ENCODE measurements at regions not wholly inside any gene's neighbourhood (a gene's known extent, or its start where the extent isn't known, plus 50 kb on each side); places are given as distances from the start of the nearest gene placed in this dataset.

DNA sequence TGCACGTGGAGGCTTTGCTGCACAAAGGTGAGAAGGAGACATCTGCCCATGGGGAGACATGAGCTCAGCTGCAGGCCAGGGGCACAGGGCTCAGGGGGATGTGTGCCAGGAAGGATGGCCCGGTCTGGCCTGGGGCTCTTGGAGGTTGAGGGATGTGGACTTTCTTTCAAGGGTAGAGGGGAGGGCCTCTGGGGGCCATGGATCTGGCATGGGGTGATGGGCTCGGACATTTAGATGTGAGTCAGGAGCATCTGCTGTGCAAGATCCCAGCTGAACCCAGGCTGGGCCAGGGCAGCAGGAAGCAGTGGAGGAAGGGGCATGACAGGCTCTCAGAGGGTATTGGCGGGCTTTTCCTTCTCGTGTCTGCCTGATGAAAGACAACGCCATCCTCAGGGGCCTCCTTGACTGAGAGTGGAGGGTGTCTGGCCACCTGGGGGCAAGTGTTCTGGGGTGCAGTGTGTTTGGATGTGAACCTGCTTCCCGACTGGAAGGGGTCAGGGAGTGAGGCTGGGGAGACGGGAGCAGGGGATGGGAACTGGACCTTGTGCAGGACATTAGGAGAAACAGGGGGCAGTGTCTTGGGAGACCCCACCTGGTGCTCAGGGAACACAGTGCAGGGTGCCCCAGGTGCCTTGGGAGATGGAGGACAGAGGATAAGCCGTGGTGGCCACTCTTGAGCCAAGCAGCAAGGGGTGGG, 156.1 kb downstream of the ERMARD start:
- no peak for DNase-seq (ENCODE audit: low read depth in 2 of 2)

DNA sequence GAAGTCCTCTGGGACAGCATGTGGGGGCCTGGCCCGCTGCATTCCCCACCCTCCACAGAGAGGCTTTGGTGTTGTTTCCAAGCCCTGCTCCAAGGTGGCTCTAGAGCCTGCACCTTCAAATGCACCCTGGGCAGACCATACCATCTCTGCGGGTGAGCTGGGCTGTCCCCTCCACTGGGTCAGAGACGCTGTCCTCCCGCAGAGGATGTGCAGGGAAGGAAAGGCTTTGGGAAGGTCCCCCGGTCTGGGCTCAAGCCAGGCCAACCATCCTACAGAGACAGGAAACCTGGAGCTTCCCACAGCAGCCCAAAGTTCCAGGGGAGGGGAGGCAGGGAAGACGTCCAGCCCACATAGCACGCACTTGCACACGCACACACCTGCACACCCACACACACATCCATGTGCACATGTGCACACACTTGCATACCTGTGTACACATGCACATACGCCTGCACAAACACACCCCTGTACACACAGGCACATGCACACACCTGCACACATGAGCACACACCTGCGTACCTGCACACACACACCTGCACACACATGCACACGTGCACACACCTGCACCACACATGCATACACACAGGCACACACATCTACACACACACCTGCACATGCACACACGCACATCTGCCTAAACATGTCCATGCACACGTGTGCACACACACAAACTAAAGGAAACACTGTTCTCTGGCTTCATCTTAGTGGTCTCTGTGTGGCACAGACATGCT, 155.4 kb downstream of the ERMARD start:
- DNase-seq (ENCODE audit: low read depth in 2 of 2): no peak

DNA sequence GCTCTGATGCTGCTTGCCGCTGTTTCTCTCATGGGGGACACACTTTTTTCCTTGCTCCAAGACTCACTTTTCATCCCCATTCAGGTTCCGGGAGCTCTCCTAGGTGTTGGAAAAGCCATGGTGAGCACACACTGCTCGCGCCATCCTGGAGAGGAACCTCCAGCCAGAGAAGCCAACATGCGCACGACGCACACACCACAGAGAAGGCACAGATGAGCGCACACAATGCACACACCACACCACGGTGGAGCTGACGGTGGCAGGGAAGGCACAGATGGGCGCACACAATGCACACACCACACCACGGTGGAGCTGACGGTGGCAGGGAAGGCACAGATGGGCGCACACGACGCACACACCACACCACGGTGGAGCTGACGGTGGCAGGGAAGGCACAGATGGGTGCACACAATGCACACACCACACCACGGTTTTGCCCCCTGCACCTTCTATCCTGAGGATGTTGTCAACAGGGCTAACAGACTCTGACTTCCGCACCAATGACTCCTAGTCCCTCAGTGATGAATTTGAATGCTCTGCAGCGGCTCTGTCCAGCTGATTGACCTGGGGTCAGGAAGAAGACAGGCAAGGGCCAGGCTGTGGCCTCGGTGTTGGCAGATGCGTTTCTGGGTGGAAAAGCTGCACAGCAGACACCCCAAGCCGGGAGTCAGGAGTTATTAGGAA, 154.7 kb downstream of the ERMARD start:
- DNase-seq (ENCODE audit: low read depth in 2 of 2): no peak

DNA sequence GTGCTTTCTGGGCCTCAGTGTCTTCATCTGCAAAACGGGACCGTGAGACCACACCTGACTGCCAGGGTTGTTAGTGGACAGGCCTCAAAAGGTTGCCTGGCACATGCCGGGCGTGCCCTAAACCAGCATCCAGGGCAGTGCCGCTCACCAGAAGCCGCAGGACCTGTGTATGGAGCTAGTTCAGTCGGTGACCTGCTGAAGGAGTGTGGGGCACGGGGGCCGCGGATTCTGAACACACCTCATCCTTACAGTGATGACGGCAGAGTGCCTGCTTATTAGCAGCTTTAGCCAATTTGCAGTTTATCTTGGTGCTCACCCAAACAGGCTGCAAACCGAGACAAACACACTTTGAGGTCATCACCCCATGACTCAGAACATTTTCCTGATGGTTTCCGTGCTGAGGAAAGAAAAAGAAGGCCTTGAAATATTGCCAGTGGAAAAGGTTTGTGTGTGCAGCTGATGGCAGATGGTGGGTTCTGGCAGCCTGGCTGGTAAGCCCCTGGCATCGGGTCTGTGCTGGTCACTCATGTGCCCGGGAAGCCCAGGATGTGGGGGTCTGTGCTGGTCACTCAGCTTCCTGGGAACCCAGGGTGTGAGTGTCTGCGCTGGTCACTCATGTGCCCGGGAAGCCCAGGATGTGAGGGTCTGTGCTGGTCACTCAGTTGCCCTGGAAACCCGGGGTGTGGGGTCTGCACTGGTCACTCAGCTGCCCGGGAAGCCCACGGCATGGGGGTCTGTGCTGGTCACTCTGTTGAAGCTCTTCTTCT, 153.8 kb downstream of the ERMARD start:
- no peak for DNase-seq (ENCODE audit: low read depth in 2 of 2)

DNA sequence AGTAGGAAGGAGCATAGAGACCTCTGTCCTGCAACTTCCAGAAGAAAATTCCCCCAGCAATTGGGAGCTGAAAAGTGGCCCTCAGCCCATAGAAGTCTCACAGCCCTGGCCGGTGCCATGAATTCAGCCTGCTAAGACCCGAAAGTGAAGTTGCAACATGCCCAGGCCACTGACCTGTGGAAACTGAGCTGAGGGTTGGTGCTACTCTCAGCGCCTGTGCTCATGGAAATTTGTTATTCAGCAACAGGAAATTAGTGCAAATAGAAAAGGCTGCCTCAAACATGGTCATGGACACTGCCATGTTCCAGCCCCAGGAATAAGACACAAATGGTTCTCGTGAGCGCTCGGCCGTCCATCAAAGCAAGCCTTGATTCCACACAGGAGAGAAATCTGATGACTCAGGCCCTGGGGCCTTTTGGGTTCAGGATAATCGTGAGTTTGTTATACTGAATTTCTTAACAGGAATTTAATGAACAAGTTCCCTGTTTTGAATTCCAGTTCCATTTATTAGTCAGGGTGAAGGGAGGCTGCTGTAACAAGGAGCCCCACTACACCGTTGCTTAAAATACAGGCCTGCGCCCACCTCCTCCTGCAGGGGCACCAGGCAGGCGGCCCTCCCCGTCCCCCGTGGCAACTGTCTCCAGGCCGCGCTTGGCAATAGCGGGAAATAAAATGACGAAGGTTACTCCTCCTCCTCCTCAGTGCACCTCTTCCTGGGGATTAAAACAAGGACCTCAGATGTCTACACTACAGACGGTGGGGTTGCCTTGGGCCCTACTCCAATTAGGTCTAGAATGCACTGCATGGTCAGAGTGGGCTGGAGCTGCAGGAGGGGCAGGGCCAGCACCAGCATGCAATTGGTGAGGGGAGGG, 152.9 kb downstream of the ERMARD start:
- DNase-seq (ENCODE audit: low read depth in 2 of 2): no peak

DNA sequence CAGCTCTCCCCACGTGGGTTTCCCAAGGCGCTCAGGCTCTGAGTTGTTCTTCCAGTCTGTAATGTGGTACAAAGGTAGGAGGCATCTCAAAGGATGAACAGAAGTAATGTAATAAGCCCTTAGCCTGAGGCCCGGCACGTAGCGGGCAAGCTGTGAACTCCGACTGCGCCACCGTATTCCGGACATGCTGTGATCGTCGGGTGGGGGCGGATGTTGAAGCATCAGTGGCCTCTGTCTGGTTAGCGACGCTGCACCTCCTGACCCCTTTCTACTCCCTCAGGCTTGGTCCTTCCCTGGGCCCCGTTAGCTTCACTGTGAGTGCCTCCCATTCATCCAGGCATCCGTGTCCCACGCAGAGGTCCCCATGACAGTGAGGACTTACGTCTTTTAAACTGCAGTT, 151.7 kb downstream of the ERMARD start:
- DNase-seq (ENCODE audit: low read depth in 2 of 2): no peak

DNA sequence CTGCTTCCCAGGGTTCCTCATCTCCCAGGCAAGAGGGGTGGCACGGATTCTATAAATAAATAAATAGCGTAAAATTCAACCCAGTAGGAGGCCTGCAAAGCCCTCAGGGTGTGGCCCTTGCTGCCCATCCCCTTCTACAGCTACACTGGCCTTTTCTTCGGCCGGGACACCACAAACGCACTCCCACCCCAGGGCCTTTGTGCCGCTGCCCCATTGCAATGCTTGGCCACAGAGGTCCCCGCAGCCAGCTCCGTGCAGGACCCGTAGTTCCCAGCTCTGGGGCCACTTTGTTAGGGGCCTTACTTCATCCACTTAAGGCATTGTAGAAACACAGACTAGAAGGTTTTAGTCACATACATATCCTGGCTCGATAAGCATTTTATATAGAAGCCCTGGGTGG, 151.2 kb downstream of the ERMARD start:
- DNase-seq (ENCODE audit: low read depth in 2 of 2): no peak

DNA sequence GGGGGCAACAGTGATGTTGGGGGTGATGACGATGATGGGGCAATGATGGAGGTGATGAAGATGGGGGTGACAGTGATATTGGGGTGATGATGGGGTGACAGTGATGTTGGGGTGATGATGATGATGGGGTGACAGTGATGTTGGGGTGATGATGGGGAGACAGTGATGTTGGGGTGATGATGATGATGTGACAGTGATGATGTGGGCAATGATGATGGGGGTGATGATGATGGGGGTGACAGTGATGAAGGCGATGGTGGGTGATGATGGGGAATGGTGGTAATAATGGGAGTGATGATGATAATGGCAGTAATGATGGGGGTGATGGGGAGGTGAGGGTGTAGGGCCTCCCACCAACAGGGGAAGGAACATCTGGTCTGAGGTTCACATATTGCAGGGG, 150.6 kb downstream of the ERMARD start:
- no peak for DNase-seq (ENCODE audit: low read depth in 2 of 2)

DNA sequence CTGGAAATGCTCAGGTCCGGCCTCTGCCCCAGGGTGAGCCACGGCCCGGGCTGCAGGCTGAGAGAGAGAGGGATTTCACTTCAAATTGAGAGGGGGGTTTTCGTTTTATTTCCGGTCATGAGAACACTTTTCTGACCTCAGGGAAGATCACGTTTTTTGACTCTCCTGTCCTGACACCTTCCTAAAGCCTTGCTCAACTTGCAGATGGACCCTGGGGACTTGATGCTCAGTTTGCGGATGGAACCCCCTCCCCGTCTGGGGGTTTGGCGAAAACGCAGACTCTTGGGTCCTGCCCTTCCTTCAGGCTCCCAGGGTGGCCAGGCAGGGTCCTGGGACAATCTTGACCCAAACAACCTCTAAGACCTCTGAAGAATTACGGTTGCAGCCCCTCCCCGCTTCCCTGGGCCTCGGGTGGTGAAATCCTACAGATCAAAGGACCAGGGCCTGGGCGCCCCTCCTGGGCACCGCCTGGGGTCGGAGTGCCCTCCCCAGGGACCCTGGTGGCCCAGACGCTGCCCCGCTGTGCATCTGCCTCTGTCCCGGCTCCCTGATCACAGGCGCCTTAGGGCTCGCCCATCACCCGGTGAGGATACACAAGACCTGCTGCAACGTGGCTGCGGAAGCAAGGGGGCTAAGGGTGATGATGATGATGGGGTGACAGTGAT, 148.2 kb downstream of the ERMARD start:
- DNase-seq (ENCODE audit: low read depth in 2 of 2): no peak

DNA sequence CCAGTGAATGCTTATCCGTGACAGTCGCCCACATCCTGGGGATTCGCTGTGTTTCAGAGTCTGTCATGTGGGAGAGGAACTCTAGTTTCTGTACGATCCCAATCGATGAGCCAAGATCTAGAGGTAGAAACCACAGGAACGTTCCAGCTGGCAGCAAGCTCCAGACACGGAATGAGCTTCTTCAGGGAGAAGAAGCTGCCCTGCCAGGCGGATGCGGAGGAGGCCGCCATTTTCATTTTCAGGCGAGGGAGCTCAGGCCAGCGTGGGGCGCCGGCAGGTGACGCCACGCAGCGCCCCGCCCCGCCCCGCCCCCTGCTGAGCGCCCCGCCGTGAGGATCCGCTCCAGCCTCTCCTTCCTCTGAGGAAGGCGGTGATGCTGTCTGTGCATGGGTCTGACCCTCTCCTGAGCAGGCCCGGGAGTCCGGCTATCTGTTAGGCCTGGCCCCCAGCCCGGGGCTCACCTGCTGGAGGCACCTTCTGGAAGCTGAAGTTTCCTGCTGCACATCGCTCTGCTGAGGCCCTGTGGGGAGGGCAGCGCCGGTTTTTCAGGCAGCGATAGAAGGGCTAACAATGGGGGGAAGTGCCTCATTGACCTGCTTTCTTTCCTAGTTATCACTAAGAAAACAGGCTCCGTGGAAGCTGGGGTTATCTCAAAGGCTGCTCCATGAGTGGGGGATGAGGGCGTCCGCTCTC, 147.5 kb downstream of the ERMARD start:
- DNase-seq (ENCODE audit: low read depth in 2 of 2): no peak

DNA sequence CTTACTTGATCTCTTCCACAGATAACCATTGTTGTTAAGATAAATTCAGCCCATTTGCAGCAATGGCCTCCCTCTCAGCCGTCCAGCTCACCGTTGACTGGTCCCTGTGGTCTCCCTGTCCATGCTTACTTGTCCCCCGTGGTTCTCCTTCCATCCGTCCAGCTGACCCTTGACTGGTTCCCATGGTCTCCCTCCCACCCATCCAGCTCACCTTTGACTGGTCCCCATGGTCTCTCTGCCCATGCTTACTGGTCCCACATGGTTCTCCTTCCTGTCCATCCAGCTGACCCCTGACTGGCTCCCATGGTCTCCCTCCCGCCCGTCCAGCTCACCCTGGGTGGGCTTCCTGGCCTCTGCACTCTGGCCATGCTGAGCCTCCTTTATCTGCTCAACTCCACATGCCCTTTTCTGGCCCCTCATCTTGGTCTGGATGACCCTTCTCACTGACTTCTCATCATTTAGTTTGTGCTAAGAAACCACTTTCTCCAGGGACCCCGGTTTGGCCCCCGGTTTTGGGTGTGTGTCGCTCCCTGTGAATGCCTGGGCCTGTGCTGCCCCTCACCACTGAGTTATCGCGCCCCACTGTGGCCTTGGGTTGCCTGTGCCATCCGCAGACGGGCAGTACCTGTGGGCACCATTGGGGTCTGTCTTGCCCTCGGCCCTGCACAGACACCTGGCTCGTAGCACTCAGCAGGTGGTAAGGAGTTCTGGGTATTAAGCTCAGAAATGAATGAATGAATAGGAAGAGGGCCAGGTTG, 146.4 kb downstream of the ERMARD start:
- no peak for DNase-seq (ENCODE audit: low read depth in 2 of 2)

DNA sequence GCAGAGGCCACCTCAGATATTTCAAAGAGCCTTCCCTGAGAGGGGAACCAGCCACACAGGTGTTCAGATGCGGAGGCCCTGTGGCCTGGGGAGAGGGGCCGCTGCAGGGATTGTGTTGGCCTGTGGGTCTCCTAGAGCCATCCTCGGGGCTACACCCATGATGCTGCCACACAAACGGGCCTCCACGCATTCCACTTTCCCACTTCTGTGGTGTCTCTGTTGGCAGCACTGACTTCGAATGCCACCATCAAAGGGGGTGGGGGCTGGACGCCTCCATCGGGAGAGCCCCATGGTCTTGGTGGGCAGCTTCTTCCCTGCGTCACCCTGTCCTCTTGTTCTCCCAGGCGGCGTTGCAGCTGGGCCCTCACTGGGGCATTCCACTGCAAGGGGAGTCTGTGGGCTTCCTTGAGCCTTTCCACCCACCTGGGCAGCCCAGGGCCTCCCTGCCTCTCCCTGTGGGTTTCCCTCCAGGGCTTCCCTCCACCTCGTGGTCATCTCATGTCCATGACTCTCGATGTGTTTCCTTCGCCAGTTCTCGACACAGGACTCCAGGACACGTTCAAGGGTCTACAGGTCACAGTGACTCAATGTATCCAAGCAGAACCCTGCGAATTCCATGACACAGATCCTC, 145.5 kb downstream of the ERMARD start:
- no peak for DNase-seq (ENCODE audit: low read depth in 2 of 2)

DNA sequence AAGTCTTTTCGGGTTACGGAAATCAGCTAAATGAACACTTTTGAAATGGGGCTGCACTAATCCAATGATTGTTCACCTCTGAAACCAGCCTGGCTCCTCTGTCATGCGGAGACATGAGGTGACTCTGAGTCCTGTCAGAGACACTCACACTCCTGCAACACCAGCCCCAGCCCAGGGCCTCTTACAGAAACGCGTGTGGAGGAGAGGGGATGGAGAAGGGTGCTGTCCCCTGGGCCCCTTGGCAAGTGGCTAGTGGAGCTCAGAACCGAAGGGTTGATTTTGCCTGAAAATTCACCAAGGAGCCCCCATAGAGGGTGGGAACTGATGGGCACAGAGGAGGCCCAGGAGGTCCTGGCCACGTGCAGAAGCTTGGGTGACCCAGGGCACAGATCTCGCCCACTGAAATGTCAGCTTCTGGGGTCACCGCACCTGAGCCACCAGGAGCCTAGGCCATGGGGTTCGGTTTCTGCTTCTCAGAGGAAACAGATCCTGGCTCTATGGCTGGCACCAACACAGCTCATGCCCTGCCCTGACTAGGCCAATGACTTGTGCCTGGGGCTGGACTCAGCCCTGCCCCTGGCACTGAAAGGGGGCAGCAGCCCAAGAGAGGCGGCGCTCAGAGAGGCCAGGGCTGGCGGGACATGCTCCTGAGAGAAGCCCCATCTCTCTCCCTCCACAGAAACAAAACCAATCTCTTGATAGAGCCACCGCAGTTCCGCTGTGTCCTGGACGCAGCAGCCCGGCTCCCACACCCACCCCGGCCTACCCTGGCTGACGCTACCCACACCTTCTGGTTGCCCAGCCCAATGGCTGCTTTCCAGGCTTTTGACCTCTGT, 144.7 kb downstream of the ERMARD start:
- no peak for DNase-seq (ENCODE audit: low read depth in 2 of 2)

DNA sequence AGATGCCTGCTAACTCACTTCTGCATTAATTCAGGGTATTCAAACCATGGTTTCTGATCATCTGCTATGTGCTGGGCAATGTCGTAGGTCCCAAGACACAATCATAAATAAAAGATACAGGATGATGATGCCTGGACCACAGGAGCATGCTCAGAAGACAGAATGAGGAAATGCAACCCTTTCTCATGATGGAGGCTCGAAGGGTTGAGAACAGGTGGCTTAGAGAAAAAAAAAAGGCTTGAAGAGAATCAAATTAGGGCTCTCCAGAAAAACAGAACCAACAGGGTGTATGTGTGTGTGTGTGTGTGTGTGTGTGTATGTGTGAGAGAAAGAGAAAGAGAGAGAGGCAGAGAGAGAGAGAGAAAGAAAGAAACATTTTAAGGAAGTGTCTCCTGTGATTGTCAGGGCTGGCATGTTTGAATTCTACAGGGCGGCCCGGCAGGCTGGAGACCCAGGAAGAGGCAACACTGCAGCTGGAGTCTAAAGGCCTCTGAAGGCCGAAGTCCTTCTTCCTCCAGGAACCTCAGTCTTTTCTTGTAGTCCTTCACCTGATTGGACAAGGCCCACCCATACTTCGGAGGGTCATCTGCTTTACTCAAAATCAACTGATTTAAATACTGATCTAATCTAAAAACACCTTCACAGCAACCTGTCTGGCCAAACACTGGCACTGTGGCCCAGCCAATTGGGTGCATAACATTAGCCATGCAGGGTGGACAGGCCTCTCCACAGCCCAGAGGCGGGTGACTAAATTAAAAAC, 143.8 kb downstream of the ERMARD start:
- no peak for DNase-seq (ENCODE audit: low read depth in 2 of 2)

DNA sequence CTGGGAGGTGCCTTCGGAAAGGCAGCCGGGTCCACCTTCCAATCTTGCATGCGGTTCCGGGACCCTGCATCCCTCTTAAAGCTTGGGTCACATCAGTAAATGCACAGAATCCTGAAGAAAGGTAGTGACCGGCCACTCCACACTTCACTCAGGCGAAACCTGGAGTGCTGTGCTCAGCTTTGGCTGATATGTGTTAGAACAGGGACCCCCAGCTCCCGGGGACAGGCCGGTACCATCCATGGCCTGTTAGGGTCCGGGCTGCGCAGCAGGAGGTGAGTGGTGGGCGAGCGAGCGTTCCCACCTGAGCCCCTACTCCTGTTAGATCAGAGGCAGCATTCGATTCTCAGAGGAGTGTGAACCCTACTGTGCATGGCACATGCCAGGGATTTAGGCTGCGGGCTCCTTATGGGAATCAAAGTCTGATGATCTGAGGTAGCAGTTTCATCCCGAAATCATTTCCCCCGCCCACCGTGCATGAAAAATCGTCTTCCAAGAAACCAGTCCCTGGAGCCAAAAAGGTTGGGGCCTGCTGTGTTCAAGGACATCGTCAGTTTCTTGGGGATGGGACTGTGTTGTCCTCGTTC, 143.0 kb downstream of the ERMARD start:
- no peak for DNase-seq (ENCODE audit: low read depth in 2 of 2)

DNA sequence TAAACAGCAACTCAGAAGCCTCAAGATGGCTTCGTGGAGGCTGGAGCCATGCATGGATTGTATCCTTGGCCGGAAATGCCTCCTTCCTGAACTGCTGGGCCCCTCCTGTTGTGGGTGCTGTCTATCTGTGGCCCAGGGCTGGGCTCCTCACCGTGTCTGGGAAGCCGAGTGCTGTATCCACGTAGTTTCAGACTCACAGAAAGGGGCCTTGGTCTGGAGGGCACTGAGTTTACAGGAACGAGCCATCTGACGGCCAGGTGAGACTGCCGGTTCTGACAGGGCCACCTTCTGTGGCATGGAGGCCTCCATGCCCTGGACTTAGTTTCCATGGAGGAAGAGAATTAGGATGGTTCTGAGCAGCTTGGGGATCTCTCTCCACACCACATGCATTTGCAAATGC, 142.2 kb downstream of the ERMARD start:
- no peak for DNase-seq (ENCODE audit: low read depth in 2 of 2)

DNA sequence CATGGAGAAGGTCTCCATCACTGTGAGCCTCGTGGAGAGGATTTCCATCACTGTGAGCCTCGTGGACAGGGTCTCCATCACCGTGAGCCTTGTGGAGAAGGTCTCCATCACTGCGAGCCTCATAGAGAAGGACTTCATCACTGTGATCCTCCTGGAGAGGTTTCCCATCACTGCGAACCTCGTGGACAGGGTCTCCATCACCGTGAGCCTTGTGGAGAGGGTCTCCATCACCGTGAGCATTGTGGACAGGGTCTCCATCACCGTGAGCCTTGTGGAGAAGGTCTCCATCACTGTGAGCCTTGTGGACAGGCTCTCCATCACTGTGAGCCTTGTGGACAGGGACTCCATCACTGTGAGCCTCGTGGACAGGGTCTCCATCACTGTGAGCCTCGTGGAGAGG, 140.4 kb downstream of the ERMARD start:
- DNase-seq (ENCODE audit: low read depth in 2 of 2): no peak

All from fibroblast of skin of left quadriceps (primary cell).